HFF-Myc (cell line): ENCODE measurements at regions not wholly inside any gene's neighbourhood (a gene's known extent, or its start where the extent isn't known, plus 50 kb on each side); places are given as distances from the start of the nearest gene placed in this dataset.

ENCODE experiments used
- DNase-seq: peaks from one replicate; pipeline ENCODE4 v3.0.0-alpha.2; 2011; ENCODE audit warnings: low read depth; ENCODE audit errors: extremely low read depth
- H3K4me3 ChIP-seq: replicated peaks from 2 replicates; pipeline ENCODE4 v1.5.1; 2011; ENCODE audit warnings: low read depth, mild to moderate bottlenecking, control low read depth, low read length
- CTCF ChIP-seq: IDR thresholded peaks from 2 replicates; pipeline ENCODE4 v1.5.1; 2012; ENCODE audit warnings: mild to moderate bottlenecking, low read depth, low read length, control low read depth; ENCODE audit errors: missing control alignments

GRCh38 chrX:122168241-122168640, 1015.8 kb upstream of the GRIA3 start:
- no peak overlapping the region for H3K4me3 ChIP-seq
- no peak for DNase-seq
- no peak for TF ChIP-seq CTCF

GRCh38 chrX:122184791-122185190, 999.3 kb upstream of the GRIA3 start:
- no peak overlapping the region for H3K4me3 ChIP-seq
- no peak for TF ChIP-seq CTCF
- DNase-seq = no peak

GRCh38 chrX:122187069-122187713, 996.9 kb upstream of the GRIA3 start:
- no peak for TF ChIP-seq CTCF
- DNase-seq = no peak
- H3K4me3 ChIP-seq = no peak overlapping the region

GRCh38 chrX:122188751-122189150, 995.3 kb upstream of the GRIA3 start:
- H3K4me3 ChIP-seq = no peak overlapping the region
- DNase-seq = no peak
- TF ChIP-seq CTCF = no peak

- no peak for DNase-seq
- no peak for TF ChIP-seq CTCF
- H3K4me3 ChIP-seq = no peak overlapping the region
These were observed 987.7 kb upstream of the GRIA3 start for GRCh38 chrX:122196343-122196742.

- no peak for DNase-seq
- no peak overlapping the region for H3K4me3 ChIP-seq
These were observed 980.7 kb upstream of the GRIA3 start for GRCh38 chrX:122203399-122203798.

More at GRCh38 chrX:122203399-122203798, 980.7 kb upstream of the GRIA3 start:
- TF ChIP-seq CTCF = no peak
